ENCODE measurements at regions not wholly inside any gene's neighbourhood (a gene's known extent, or its start where the extent isn't known, plus 50 kb on each side); places are given as distances from the start of the nearest gene placed in this dataset.

DNA sequence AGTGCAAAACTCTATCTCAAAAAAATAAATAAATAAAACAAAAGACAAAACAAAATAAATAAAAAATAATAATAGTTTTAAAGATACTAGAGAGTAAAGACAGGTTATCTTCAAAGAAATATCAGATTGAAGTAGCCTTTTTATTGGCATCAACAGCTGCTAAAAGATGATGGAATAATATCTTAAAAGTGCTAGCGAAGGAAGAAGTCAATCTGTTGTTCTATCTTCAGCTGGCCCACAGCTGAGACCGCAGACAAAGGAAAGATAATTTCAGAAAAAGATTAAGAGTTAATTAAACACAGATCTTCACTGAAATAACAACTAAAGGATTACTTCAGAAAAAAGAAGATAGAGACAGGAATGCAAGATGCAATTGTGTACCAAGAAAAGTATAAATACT lies 130.2 kb upstream of the PKDCC start:
- TF ChIP-seq ZNF274 (IDR thresholded peaks at IDR 0.05; ENCODE audit: low read depth, low read length) (no peak), SUZ12 (IDR thresholded peaks at IDR 0.05; ENCODE audit: extremely low read depth, insufficient read depth, insufficient read length) (no peak), YY1 (IDR thresholded peaks at IDR 0.05; ENCODE audit: insufficient read depth, insufficient read length) (no peak)

Data from NT2/D1 (cell line).